SU-DHL-6 (cell line): ENCODE measurements at regions not wholly inside any gene's neighbourhood (a gene's known extent, or its start where the extent isn't known, plus 50 kb on each side); places are given as distances from the start of the nearest gene placed in this dataset.
"Not testable (repeated sequence)": the region's sequence is repeated elsewhere in the genome, so short reads cannot be mapped to it uniquely, and the experiment has no call there.

Source experiments
- EZH2phosphoT487 ChIP-seq: fragments of 200-600 bp; sonication (generic), shearing (Covaris generic); conservative IDR thresholded peaks from 2 replicates; pipeline ENCODE4 v1.6.1; 2018; ENCODE audit warnings: mild to moderate bottlenecking, antibody characterized with exemption, low read length, moderate library complexity, mixed read lengths
- TF ChIP-seq, protein P1 (sequence below): fragments of 200-600 bp; sonication (generic); IDR thresholded peaks from one replicate; pipeline ENCODE4 v1.5.1; 2017; ENCODE audit warnings: antibody characterized with exemption, mild to moderate bottlenecking, low read length, moderate library complexity; ENCODE audit not compliant: insufficient read depth, poor library complexity, severe bottlenecking

DNA sequence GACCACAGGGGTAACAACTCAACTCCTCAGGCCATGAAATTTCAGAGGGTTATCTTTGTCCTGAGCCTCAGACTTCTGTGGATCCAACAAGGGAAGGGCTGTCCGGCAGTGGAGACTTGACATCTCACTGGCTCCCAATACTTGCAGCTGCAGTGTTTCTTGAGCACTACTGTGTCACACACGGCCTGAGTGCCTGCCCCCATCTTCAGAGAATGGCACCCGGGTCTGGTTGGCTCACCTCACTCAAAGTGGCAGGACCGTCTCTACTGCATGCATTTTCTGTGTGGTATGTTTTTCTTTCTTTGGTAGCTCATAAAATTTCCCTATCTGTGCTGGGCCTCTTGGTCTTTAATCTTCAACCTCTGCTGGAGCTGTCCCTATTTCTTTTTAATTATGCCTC lies 193.2 kb upstream of the PLGLB2 start:
- TF ChIP-seq, protein P1, sequence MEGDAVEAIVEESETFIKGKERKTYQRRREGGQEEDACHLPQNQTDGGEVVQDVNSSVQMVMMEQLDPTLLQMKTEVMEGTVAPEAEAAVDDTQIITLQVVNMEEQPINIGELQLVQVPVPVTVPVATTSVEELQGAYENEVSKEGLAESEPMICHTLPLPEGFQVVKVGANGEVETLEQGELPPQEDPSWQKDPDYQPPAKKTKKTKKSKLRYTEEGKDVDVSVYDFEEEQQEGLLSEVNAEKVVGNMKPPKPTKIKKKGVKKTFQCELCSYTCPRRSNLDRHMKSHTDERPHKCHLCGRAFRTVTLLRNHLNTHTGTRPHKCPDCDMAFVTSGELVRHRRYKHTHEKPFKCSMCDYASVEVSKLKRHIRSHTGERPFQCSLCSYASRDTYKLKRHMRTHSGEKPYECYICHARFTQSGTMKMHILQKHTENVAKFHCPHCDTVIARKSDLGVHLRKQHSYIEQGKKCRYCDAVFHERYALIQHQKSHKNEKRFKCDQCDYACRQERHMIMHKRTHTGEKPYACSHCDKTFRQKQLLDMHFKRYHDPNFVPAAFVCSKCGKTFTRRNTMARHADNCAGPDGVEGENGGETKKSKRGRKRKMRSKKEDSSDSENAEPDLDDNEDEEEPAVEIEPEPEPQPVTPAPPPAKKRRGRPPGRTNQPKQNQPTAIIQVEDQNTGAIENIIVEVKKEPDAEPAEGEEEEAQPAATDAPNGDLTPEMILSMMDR, result not testable (repeated sequence)
- TF ChIP-seq EZH2phosphoT487, result not testable (repeated sequence)
